K562 (cell line): ENCODE measurements at regions not wholly inside any gene's neighbourhood (a gene's known extent, or its start where the extent isn't known, plus 50 kb on each side); places are given as distances from the start of the nearest gene placed in this dataset.

Experiments used
- ATAC-seq: fragments of 200-7000 bp; cut with Tn5 transposase; 3 replicates; pipeline ENCODE4 v1.9.1; 2020; ENCODE audit warnings: moderate library complexity
- BruUV-seq: library from RNA; stranded (reverse); fragments of 400-500 nt; replicated peaks from 2 replicates; lab custom pipeline; 2021; lab: Mats Ljungman, UMichigan
- CTCF ChIA-PET: fragments of 300-600 bp; formaldehyde crosslinking; extraction: SDS; loops from one replicate; lab custom pipeline; 2021; ENCODE audit warnings: low intra/inter-chr PET ratio; lab: Yijun Ruan, JAX
- POLR2A ChIA-PET: fragments of 300-600, 350-650 bp; sonication (Branson Sonifier 250); formaldehyde crosslinking; extraction: SDS; loops from one replicate; lab custom pipeline; 2021; ENCODE audit warnings: antibody characterized with exemption, inconsistent platforms; lab: Yijun Ruan, JAX
- DNase-seq, 4 experiments: peaks; one replicate each; pipeline versions ENCODE4 v3.0.0 to v3.0.0-alpha.2; 2011 to 2018; ENCODE audit warnings: low spot score in 3 of 4, mixed read lengths in 3 of 4; ENCODE audit errors: extremely low read depth in 1 of 4
- FAIRE-seq: peaks from 2 replicates; lab custom pipeline; 2011; peaks lifted over from hg19 to GRCh38; lab: Jason Lieb, UNC
- H2AFZ ChIP-seq: 2 replicates; pipeline ENCODE4 v1.6.0; 2011; ENCODE audit warnings: low read depth, low read length, control low read depth, inconsistent platforms
- H3K27ac ChIP-seq: fragments of 200-600 bp; 3 replicates; pipeline ENCODE4 v1.8.0; 2011; ENCODE audit warnings: low read depth, mild to moderate bottlenecking, control low read depth, inconsistent platforms, low read length, moderate library complexity, mixed read lengths; ENCODE audit errors: extremely low read depth
- H3K27me3 ChIP-seq, 2 experiments: fragments of 300-600 bp in 1 of 2; 2 replicates in 1 of 2; 3 replicates in 1 of 2; pipeline versions ENCODE4 v1.6.0 to v1.8.0; 2011; ENCODE audit warnings: inconsistent platforms in 2 of 2, low read length in 2 of 2, mild to moderate bottlenecking in 1 of 2, mixed read lengths in 1 of 2, moderate library complexity in 1 of 2; ENCODE audit not compliant: control insufficient read depth in 2 of 2, insufficient read depth in 2 of 2
- H3K36me3 ChIP-seq: fragments of 300-600 bp; 3 replicates; pipeline ENCODE4 v1.8.0; 2011; ENCODE audit warnings: mild to moderate bottlenecking, low read length, inconsistent platforms; ENCODE audit not compliant: control insufficient read depth, insufficient read depth
- H3K4me1 ChIP-seq, 2 experiments: fragments of 200-600 bp in 1 of 2; replicated peaks in 1 of 2; 2 replicates in 1 of 2; 3 replicates in 1 of 2; pipeline versions ENCODE4 v1.5.1 to v1.8.0; 2011; ENCODE audit warnings: inconsistent platforms in 2 of 2, low read length in 2 of 2, mild to moderate bottlenecking in 1 of 2, mixed read lengths in 1 of 2, moderate library complexity in 1 of 2; ENCODE audit not compliant: control insufficient read depth in 2 of 2, insufficient read depth in 2 of 2
- H3K4me2 ChIP-seq: 2 replicates; pipeline ENCODE4 v1.6.1; 2011; ENCODE audit warnings: low read length, control low read depth, inconsistent platforms, mixed read lengths; ENCODE audit not compliant: insufficient read depth
- H3K4me3 ChIP-seq: fragments of 200-600 bp; sonication (generic), shearing (Covaris generic); 2 replicates; pipeline ENCODE4 v1.5.1; 2016; ENCODE audit warnings: control low read depth, inconsistent platforms
- H3K79me2 ChIP-seq: fragments of 200-600 bp; 3 replicates; pipeline ENCODE4 v1.8.0; 2011; ENCODE audit warnings: low read length, inconsistent platforms; ENCODE audit not compliant: control insufficient read depth, insufficient read depth
- H3K9ac ChIP-seq, 2 experiments: 2 replicates each; pipeline versions ENCODE4 v1.6.0 to v1.6.1; 2011; ENCODE audit warnings: low read depth in 2 of 2, low read length in 2 of 2, control low read depth in 1 of 2, inconsistent platforms in 1 of 2, mild to moderate bottlenecking in 1 of 2, mixed read lengths in 1 of 2; ENCODE audit not compliant: insufficient read depth in 1 of 2
- H3K9me1 ChIP-seq: one replicate; pipeline ENCODE4 v1.6.0; 2011; ENCODE audit warnings: inconsistent platforms, mild to moderate bottlenecking, low read length, moderate library complexity; ENCODE audit not compliant: control insufficient read depth, insufficient read depth
- H3K9me3 ChIP-seq: replicated peaks from 2 replicates; pipeline ENCODE4 v1.5.1; 2011; ENCODE audit warnings: low read depth, low read length, inconsistent platforms; ENCODE audit not compliant: control insufficient read depth, insufficient read depth
- H4K20me1 ChIP-seq: replicated peaks from 2 replicates; pipeline ENCODE4 v1.6.1; 2011; ENCODE audit warnings: low read length, inconsistent platforms, mixed read lengths; ENCODE audit not compliant: control insufficient read depth, insufficient read depth
- ARHGAP35 ChIP-seq: fragments of 450-650 bp; IDR thresholded peaks from 2 replicates; pipeline ENCODE4 v1.6.1; 2018; ENCODE audit not compliant: partially characterized antibody
- CBFB ChIP-seq: sonication (generic); formaldehyde crosslinking; IDR thresholded peaks from 2 replicates; pipeline ENCODE4 v1.4.0; 2020; ENCODE audit warnings: mild to moderate bottlenecking, missing genetic modification reagents
- COPS2 ChIP-seq: fragments of 450-650 bp; conservative IDR thresholded peaks from 2 replicates; pipeline ENCODE4 v1.6.1; 2016; ENCODE audit warnings: mild to moderate bottlenecking, moderate library complexity
- CREB1 ChIP-seq, 2 experiments: sonication (generic) in 1 of 2; formaldehyde crosslinking in 1 of 2; IDR thresholded peaks; 2 replicates each; pipeline versions ENCODE4 v1.6.1 to v1.8.0; 2012 to 2022; ENCODE audit warnings: inconsistent platforms in 1 of 2, mild to moderate bottlenecking in 1 of 2, missing genetic modification reagents in 1 of 2, moderate library complexity in 1 of 2
- ELF4 ChIP-seq: fragments of 450-650 bp; formaldehyde crosslinking; IDR thresholded peaks from 2 replicates; pipeline ENCODE4 v1.4.0; 2022; ENCODE audit warnings: missing genetic modification characterization
- RBM17 ChIP-seq: fragments of 200-400 bp; formaldehyde crosslinking; IDR thresholded peaks from 2 replicates; pipeline ENCODE4 v1.6.1; 2017; ENCODE audit warnings: low read depth, mild to moderate bottlenecking, low read length, borderline replicate concordance
- U2AF1 ChIP-seq: fragments of 200-400 bp; formaldehyde crosslinking; optimal IDR thresholded peaks from 2 replicates; pipeline ENCODE3; 2017; ENCODE audit warnings: mild to moderate bottlenecking, low read depth, low read length, moderate library complexity
- U2AF2 ChIP-seq: fragments of 200-400 bp; formaldehyde crosslinking; optimal IDR thresholded peaks from 2 replicates; pipeline ENCODE3; 2017; ENCODE audit warnings: low read depth, mild to moderate bottlenecking, low read length
- WGBS: fragments of 100-300 bp; shearing (Covaris generic); methylation state at CpG from one replicate; pipeline ENCODE4 v1.1.6; 2016; ENCODE audit warnings: low coverage, mixed read lengths; ENCODE audit not compliant: insufficient coverage; ENCODE audit errors: missing lambda C conversion rate; 5-methylcytosine and 5-hydroxymethylcytosine counted together
- in situ Hi-C: fragments of 300-500 bp; cut with MboI; formaldehyde crosslinking; loops from 4 replicates; pipeline ENCODE4 v1.15.0; 2018; ENCODE audit warnings: inconsistent platforms, mixed read lengths
- intact Hi-C: fragments of 100-400 bp; cut with micrococcal nuclease; formaldehyde crosslinking; loops from 2 replicates; pipeline ENCODE4 v1.14.2; 2022
- TF ChIP-seq, protein P1 (sequence below): fragments of 450-650 bp; conservative IDR thresholded peaks from 2 replicates; pipeline ENCODE4 v1.6.1; 2016; ENCODE audit warnings: missing genetic modification characterization, low read depth, mild to moderate bottlenecking, missing compliant biosample characterization, moderate library complexity
- TF ChIP-seq, protein P2 (sequence below): sonication (generic); formaldehyde crosslinking; IDR thresholded peaks from 2 replicates; pipeline ENCODE4 v1.8.1; 2023; ENCODE audit warnings: mild to moderate bottlenecking, missing genetic modification reagents
- TF ChIP-seq, protein P3 (sequence below): sonication (generic); formaldehyde crosslinking; IDR thresholded peaks from 2 replicates; pipeline ENCODE4 v1.8.0; 2022; ENCODE audit warnings: missing genetic modification reagents, mild to moderate bottlenecking, borderline replicate concordance

DNA sequence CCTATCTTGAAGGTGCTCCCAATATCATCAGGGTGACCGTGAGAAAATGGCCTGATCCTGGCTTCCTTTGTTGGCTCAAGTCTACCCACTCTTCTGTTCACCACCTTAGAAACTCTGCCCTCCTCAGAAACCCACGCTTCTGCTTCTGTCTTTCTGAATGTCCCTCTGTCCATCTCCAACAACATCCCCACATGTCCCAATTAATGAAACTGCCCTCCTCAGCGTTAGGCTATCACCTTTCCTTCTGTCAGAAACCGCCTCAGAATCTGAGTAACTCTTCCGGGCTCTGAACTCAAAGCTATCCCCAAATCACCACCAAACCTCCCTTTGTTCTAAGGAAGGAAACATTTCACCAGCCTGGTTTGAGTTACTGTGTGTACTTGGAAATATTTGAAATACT lies 315.8 kb upstream of the ZNF32 start:
- Histone ChIP-seq H3K4me1 (no peaks in the 10 kb centered on the region), H3K79me2 (no peaks in the 10 kb centered on the region), H3K9me3 (no peaks in the 10 kb centered on the region), H3K4me2 (no peak overlapping the region), H3K9ac (no peak overlapping the region), H3K4me3 (no peak overlapping the region), H3K9me1 (no peaks in the 10 kb centered on the region), H3K36me3 (no peaks in the 10 kb centered on the region), H2AFZ (no peak overlapping the region), H4K20me1 (no peaks in the 10 kb centered on the region; the same call in 1 of the 2 replicates), H3K27me3 (peaks cover 9 to 37% of the 10 kb centered on the region in 2 experiments; a peak in 3 of 5 replicates), H3K27ac (no peak overlapping the region)
- no peak for FAIRE-seq
- in situ Hi-C loops = no loop called here
- BruUV-seq = no TSS peak
- CTCF ChIA-PET = no interaction called here
- DNase-seq = no peak
- ATAC-seq = no peak
- intact Hi-C loops = no loop called here
- POLR2A ChIA-PET = interaction anchor here (1.5 kb wide), 1 partner anchor 19 kb away, joined by 4 read pairs; no protein-coding TSS in a partner anchor
- TF ChIP-seq, protein P1, sequence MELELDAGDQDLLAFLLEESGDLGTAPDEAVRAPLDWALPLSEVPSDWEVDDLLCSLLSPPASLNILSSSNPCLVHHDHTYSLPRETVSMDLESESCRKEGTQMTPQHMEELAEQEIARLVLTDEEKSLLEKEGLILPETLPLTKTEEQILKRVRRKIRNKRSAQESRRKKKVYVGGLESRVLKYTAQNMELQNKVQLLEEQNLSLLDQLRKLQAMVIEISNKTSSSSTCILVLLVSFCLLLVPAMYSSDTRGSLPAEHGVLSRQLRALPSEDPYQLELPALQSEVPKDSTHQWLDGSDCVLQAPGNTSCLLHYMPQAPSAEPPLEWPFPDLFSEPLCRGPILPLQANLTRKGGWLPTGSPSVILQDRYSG (tag) = no peak
- TF ChIP-seq U2AF2 (no peak), COPS2 (no peak), U2AF1 (no peak), CREB1 (IDR thresholded peaks at IDR 0.05) (no peak), CREB1 (CRISPR knock-in tag; IDR thresholded peaks at IDR 0.05) (no peak), RBM17 (no peak), ELF4 (CRISPR knock-in tag) (no peak), CBFB (CRISPR knock-in tag) (no peak), ARHGAP35 (no peak)
- TF ChIP-seq, protein P2, sequence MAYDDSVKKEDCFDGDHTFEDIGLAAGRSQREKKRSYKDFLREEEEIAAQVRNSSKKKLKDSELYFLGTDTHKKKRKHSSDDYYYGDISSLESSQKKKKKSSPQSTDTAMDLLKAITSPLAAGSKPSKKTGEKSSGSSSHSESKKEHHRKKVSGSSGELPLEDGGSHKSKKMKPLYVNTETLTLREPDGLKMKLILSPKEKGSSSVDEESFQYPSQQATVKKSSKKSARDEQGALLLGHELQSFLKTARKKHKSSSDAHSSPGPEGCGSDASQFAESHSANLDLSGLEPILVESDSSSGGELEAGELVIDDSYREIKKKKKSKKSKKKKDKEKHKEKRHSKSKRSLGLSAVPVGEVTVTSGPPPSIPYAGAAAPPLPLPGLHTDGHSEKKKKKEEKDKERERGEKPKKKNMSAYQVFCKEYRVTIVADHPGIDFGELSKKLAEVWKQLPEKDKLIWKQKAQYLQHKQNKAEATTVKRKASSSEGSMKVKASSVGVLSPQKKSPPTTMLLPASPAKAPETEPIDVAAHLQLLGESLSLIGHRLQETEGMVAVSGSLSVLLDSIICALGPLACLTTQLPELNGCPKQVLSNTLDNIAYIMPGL (CRISPR knock-in tag) = no peak
- TF ChIP-seq, protein P3, sequence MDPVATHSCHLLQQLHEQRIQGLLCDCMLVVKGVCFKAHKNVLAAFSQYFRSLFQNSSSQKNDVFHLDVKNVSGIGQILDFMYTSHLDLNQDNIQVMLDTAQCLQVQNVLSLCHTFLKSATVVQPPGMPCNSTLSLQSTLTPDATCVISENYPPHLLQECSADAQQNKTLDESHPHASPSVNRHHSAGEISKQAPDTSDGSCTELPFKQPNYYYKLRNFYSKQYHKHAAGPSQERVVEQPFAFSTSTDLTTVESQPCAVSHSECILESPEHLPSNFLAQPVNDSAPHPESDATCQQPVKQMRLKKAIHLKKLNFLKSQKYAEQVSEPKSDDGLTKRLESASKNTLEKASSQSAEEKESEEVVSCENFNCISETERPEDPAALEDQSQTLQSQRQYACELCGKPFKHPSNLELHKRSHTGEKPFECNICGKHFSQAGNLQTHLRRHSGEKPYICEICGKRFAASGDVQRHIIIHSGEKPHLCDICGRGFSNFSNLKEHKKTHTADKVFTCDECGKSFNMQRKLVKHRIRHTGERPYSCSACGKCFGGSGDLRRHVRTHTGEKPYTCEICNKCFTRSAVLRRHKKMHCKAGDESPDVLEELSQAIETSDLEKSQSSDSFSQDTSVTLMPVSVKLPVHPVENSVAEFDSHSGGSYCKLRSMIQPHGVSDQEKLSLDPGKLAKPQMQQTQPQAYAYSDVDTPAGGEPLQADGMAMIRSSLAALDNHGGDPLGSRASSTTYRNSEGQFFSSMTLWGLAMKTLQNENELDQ (CRISPR knock-in tag) = no peak
- WGBS = 0% methylated on average over 5 of the region's 5 CpGs
